ENCODE measurements at regions not wholly inside any gene's neighbourhood (a gene's known extent, or its start where the extent isn't known, plus 50 kb on each side); places are given as distances from the start of the nearest gene placed in this dataset.

- DNase-seq (ENCODE audit: extremely low read depth, low read depth), result no peak
- H3K4me3 ChIP-seq (replicated peaks; ENCODE audit: low read depth, low read length), result no peak overlapping the region
- no peak for TF ChIP-seq CTCF (IDR thresholded peaks at IDR 0.05; ENCODE audit: low read depth, low read length, missing control alignments)
These were observed 494.6 kb downstream of the RFC3 start for GRCh38 chr13:34312578-34312977.

- TF ChIP-seq CTCF (IDR thresholded peaks at IDR 0.05; ENCODE audit: low read depth, low read length, missing control alignments), result no peak
- no peak for DNase-seq (ENCODE audit: extremely low read depth, low read depth)
- no peak overlapping the region for H3K4me3 ChIP-seq (replicated peaks; ENCODE audit: low read depth, low read length)
These were observed 502.1 kb downstream of the RFC3 start for GRCh38 chr13:34320084-34320483.

DNA sequence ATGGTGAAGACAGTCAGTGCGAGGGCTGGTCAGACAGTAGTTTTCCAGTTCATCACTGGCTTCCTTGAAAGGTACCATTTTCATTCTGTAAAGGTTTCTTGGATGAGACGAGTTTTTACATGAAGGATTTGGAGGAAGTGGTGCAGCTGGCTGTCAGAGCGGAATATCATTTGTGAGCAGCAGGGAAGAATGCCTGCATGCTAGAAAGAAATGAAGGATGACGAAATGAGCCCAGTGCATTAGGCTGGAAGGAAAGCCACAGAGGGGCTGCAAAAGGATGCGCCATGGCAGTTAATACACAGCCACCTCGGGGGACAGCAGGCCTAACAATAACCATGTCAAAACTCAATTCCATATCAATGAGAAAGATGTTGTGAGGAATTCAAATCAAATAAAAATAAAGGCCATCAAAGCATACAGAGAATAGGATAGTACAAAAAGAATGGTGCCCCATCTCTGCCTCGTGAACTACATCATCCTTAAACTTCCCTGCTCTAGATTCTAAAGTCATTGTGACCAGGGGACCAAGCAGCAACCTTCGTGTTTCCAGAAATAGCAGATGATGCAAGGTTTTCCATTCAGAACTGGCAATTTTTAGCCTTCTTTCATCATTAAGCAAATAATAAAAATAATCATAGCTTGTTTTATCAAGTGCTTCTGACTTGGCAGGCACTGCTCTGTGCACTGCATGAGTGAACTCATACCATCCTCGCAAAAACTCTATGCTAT is 504.2 kb downstream of the RFC3 start:
- no peak for TF ChIP-seq CTCF (IDR thresholded peaks at IDR 0.05; ENCODE audit: low read depth, low read length, missing control alignments)
- no peak for DNase-seq (ENCODE audit: extremely low read depth, low read depth)
- H3K4me3 ChIP-seq (replicated peaks; ENCODE audit: low read depth, low read length), result no peak overlapping the region

- TF ChIP-seq CTCF (IDR thresholded peaks at IDR 0.05; ENCODE audit: low read depth, low read length, missing control alignments), result no peak
- no peak overlapping the region for H3K4me3 ChIP-seq (replicated peaks; ENCODE audit: low read depth, low read length)
- DNase-seq (ENCODE audit: extremely low read depth, low read depth), result no peak
These were observed 504.8 kb downstream of the RFC3 start for GRCh38 chr13:34322743-34323074.

DNA sequence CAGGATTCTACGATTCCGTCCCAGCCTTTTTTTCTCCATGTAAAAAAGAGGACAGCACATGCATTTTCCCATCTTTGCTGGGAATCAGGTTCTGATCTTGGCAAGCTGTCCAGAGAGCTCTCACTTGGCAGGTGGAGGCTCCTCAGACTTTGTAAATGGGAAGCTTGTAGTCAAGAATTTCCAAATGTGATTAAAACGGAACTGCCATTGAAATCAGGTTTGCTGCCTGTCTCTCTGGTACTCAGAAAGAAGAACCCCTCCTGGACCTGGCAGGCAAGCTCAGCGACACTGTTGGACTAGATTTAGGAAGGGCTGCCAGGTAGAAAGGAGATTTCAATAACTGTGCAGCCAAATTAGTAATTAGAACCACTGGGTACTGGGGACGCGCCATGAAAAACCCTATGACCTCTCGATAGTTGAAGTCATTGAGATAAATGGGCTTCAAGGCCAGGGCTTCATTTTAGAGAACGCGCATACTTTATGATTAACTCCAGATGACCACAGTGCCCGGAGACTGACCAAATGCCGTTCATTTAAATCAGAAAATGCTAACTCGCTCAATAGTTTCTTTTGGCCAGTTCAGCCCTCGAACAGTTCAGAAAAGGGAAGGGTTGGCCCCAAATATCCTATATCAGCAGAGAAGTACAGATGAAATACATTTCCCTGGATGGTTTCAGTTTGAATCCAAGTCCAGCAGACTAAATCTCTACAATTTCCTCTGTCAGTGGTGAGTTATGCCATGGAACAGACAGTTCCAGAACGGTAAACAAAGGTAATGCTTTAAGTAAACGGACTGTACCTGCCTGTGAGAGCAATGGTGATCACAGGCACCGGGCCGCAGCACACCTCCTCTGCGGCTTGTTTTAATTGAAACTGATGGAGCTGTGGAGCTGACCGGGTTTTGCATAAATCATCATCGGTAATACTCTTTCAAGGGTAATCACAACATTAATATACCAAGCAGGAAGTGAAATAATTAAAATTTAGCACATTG is 517.4 kb downstream of the RFC3 start:
- no peak overlapping the region for H3K4me3 ChIP-seq (replicated peaks; ENCODE audit: low read depth, low read length)
- no peak for DNase-seq (ENCODE audit: extremely low read depth, low read depth)
- TF ChIP-seq CTCF (IDR thresholded peaks at IDR 0.05; ENCODE audit: low read depth, low read length, missing control alignments), result no peak

DNA sequence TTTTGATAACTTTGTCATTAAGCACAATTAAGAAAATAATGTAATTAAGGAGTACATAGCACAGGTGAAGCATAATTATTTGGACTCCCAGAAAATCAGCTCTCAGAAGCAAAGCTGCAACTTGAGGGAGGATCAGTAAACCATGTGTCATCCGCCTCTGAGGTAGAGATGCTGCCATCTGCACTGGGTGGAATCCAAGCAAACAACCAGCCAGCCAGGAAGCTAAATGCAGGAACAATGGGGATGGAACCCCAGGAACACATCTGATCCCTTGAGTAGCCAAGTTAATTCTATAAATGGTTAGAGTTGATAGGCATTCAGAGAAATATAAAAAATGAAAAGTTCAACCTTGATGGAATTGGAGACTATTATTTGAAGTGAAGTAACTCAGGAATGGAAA is 520.2 kb downstream of the RFC3 start:
- no peak for TF ChIP-seq CTCF (IDR thresholded peaks at IDR 0.05; ENCODE audit: low read depth, low read length, missing control alignments)
- no peak for DNase-seq (ENCODE audit: extremely low read depth, low read depth)
- H3K4me3 ChIP-seq (replicated peaks; ENCODE audit: low read depth, low read length), result no peak overlapping the region
